HepG2 (cell line): ENCODE measurements at regions not wholly inside any gene's neighbourhood (a gene's known extent, or its start where the extent isn't known, plus 50 kb on each side); places are given as distances from the start of the nearest gene placed in this dataset.

Source experiments
- ATAC-seq: fragments of 200-7000 bp; cut with Tn5 transposase; 3 replicates; pipeline ENCODE4 v1.9.1; 2020; ENCODE audit warnings: mild to moderate bottlenecking, moderate library complexity
- BruUV-seq: library from RNA; stranded (reverse); fragments of 400-500 nt; replicated peaks from 2 replicates; lab custom pipeline; 2021; lab: Mats Ljungman, UMichigan
- CTCF ChIA-PET: fragments of 300-600 bp; formaldehyde crosslinking; extraction: SDS; loops from one replicate; lab custom pipeline; 2021; ENCODE audit warnings: low total read pairs, inconsistent platforms, low intra/inter-chr PET ratio; lab: Yijun Ruan, JAX
- POLR2A ChIA-PET: fragments of 350-600 bp; sonication (Branson Sonifier 250); formaldehyde crosslinking; loops from one replicate; lab custom pipeline; 2020; ENCODE audit warnings: antibody characterized with exemption, inconsistent platforms; lab: Yijun Ruan, JAX
- DNase-seq: peaks from one replicate; pipeline ENCODE4 v3.0.0-alpha.2; 2015; ENCODE audit warnings: low spot score
- FAIRE-seq: peaks from 3 replicates; lab custom pipeline; 2011; peaks lifted over from hg19 to GRCh38; lab: Jason Lieb, UNC
- H2AFZ ChIP-seq: one replicate; pipeline ENCODE4 v1.6.1; 2011; ENCODE audit warnings: low read length, inconsistent platforms
- H3K27ac ChIP-seq: fragments of 300-600 bp; 3 replicates; pipeline ENCODE4 v1.8.0; 2011; ENCODE audit warnings: mixed run types, mild to moderate bottlenecking, mixed read lengths, low read length, inconsistent platforms; ENCODE audit not compliant: insufficient read depth; ENCODE audit errors: extremely low read length
- H3K27me3 ChIP-seq, 2 experiments: fragments of 200-600 bp in 1 of 2; 2 replicates in 1 of 2; 3 replicates in 1 of 2; pipeline versions ENCODE4 v1.6.0 to v1.8.0; 2011; ENCODE audit warnings: low read length in 2 of 2, mild to moderate bottlenecking in 2 of 2, moderate library complexity in 2 of 2, inconsistent platforms in 1 of 2; ENCODE audit not compliant: insufficient read depth in 2 of 2, control insufficient read depth in 1 of 2
- H3K36me3 ChIP-seq, 2 experiments: fragments of 200-600 bp in 1 of 2; replicated peaks in 1 of 2; 2 replicates in 1 of 2; 3 replicates in 1 of 2; pipeline versions ENCODE4 v1.5.1 to v1.8.0; 2011; ENCODE audit warnings: low read length in 2 of 2, inconsistent platforms in 1 of 2; ENCODE audit not compliant: insufficient read depth in 2 of 2, control insufficient read depth in 1 of 2
- H3K4me1 ChIP-seq: 2 replicates; pipeline ENCODE4 v1.5.1; 2012; ENCODE audit warnings: low read length, inconsistent platforms; ENCODE audit not compliant: insufficient read depth
- H3K4me2 ChIP-seq: 2 replicates; pipeline ENCODE4 v1.6.0; 2011; ENCODE audit warnings: low read depth, low read length, inconsistent platforms
- H3K4me3 ChIP-seq, 3 experiments: fragments of 200-600 bp in 1 of 3; sonication (generic), shearing (Covaris generic) in 1 of 3; replicated peaks in 1 of 3; 2 replicates each; pipeline ENCODE4 v1.5.1; 2011 to 2016; ENCODE audit warnings: low read length in 3 of 3, inconsistent platforms in 2 of 3, low read depth in 2 of 3, mild to moderate bottlenecking in 2 of 3, control low read depth in 1 of 3, mixed read lengths in 1 of 3; ENCODE audit not compliant: insufficient read depth in 1 of 3
- H3K79me2 ChIP-seq: one replicate; pipeline ENCODE4 v1.6.1; 2011; ENCODE audit warnings: low read length, inconsistent platforms; ENCODE audit not compliant: insufficient read depth
- H3K9ac ChIP-seq: 2 replicates; pipeline ENCODE4 v1.6.0; 2011; ENCODE audit warnings: mild to moderate bottlenecking, low read depth, low read length, inconsistent platforms; ENCODE audit not compliant: insufficient read depth
- H3K9me3 ChIP-seq: 2 replicates; pipeline ENCODE4 v1.5.1; 2012; ENCODE audit warnings: mild to moderate bottlenecking, low read length
- H4K20me1 ChIP-seq: 2 replicates; pipeline ENCODE4 v1.6.0; 2011; ENCODE audit warnings: inconsistent platforms, mild to moderate bottlenecking, low read length, moderate library complexity; ENCODE audit not compliant: insufficient read depth
- GATAD1 ChIP-seq: IDR thresholded peaks from 2 replicates; pipeline ENCODE4 v1.6.1; 2016; ENCODE audit warnings: missing genetic modification reagents, missing compliant biosample characterization
- HDAC2 ChIP-seq: sonication (generic); formaldehyde crosslinking; IDR thresholded peaks from 2 replicates; pipeline ENCODE4 v1.4.0; 2020; ENCODE audit warnings: missing genetic modification reagents
- HNRNPLL ChIP-seq: fragments of 200-400 bp; formaldehyde crosslinking; IDR thresholded peaks from 2 replicates; pipeline ENCODE4 v1.6.1; 2017; ENCODE audit warnings: mild to moderate bottlenecking, low read depth, low read length; ENCODE audit not compliant: poor library complexity, severe bottlenecking
- ISX ChIP-seq: sonication (generic); formaldehyde crosslinking; conservative IDR thresholded peaks from 2 replicates; pipeline ENCODE4 v1.5.0; 2020; ENCODE audit warnings: missing genetic modification reagents
- NFE2 ChIP-seq: sonication (generic); formaldehyde crosslinking; IDR thresholded peaks from 2 replicates; pipeline ENCODE4 v1.4.0; 2020; ENCODE audit warnings: missing genetic modification reagents
- PHF20 ChIP-seq: sonication (generic); formaldehyde crosslinking; IDR thresholded peaks from 2 replicates; pipeline ENCODE4 v1.5.0; 2020; ENCODE audit warnings: mild to moderate bottlenecking, missing genetic modification reagents
- SMAD9 ChIP-seq: sonication (generic); formaldehyde crosslinking; IDR thresholded peaks from 2 replicates; pipeline ENCODE4 v1.5.1; 2020; ENCODE audit warnings: mild to moderate bottlenecking, missing genetic modification reagents
- SP2 ChIP-seq: sonication (generic); formaldehyde crosslinking; IDR thresholded peaks from 2 replicates; pipeline ENCODE4 v1.5.1; 2020; ENCODE audit warnings: mild to moderate bottlenecking, missing genetic modification reagents
- TGIF2 ChIP-seq: IDR thresholded peaks from 2 replicates; pipeline ENCODE4 v1.6.1; 2016; ENCODE audit warnings: control low read depth, missing compliant biosample characterization
- ZBTB8A ChIP-seq: sonication (generic); formaldehyde crosslinking; IDR thresholded peaks from 2 replicates; pipeline ENCODE4 v1.4.0; 2020; ENCODE audit warnings: mild to moderate bottlenecking, low read depth, missing genetic modification reagents, borderline replicate concordance
- ZNF136 ChIP-seq: sonication (generic); formaldehyde crosslinking; IDR thresholded peaks from 2 replicates; pipeline ENCODE4 v1.8.1; 2022; ENCODE audit warnings: low read depth, mild to moderate bottlenecking, moderate library complexity, missing genetic modification reagents
- ZNF282 ChIP-seq: fragments of 450-650 bp; IDR thresholded peaks from 2 replicates; pipeline ENCODE4 v1.6.1; 2018; ENCODE audit not compliant: partially characterized antibody
- ZNF354B ChIP-seq: sonication (generic); formaldehyde crosslinking; IDR thresholded peaks from 2 replicates; pipeline ENCODE4 v1.8.0; 2022; ENCODE audit warnings: mild to moderate bottlenecking, missing genetic modification reagents
- ZNF780A ChIP-seq: sonication (generic); formaldehyde crosslinking; IDR thresholded peaks from 2 replicates; pipeline ENCODE4 v1.8.0; 2022; ENCODE audit warnings: mild to moderate bottlenecking, missing genetic modification reagents, moderate library complexity
- WGBS: methylation state at CpG from one replicate; pipeline ENCODE4 v1.1.6; 2017; ENCODE audit warnings: low lambda C conversion rate; 5-methylcytosine and 5-hydroxymethylcytosine counted together
- in situ Hi-C: cut with HindIII; loops from 2 replicates; pipeline ENCODE4 v1.10.0; 2017; ENCODE audit warnings: low pct_unique_long_range_greater_than_20kb; ENCODE audit not compliant: extremely low pct_ligation_motif_present
- intact Hi-C: fragments of 100-400 bp; cut with micrococcal nuclease; formaldehyde crosslinking; loops from one replicate; pipeline ENCODE4 v1.10.0; 2022; ENCODE audit not compliant: unreplicated experiment
- TF ChIP-seq, protein P1 (sequence below): sonication (generic); formaldehyde crosslinking; IDR thresholded peaks from 2 replicates; pipeline ENCODE4 v1.4.0; 2020; ENCODE audit warnings: missing genetic modification reagents
- TF ChIP-seq, protein P2 (sequence below): fragments of 450-650 bp; IDR thresholded peaks from 2 replicates; pipeline ENCODE4 v1.6.1; 2017
- TF ChIP-seq, protein P3 (sequence below): sonication (generic); formaldehyde crosslinking; IDR thresholded peaks from 2 replicates; pipeline ENCODE4 v1.4.0; 2020; ENCODE audit warnings: mild to moderate bottlenecking, missing genetic modification reagents
- TF ChIP-seq, protein P4 (sequence below), 2 experiments: sonication (generic) in 1 of 2; formaldehyde crosslinking in 1 of 2; IDR thresholded peaks; 2 replicates each; pipeline versions ENCODE4 v1.4.0 to v1.6.1; 2018 to 2020; ENCODE audit warnings: missing genetic modification reagents in 2 of 2, borderline replicate concordance in 1 of 2, low read depth in 1 of 2, mild to moderate bottlenecking in 1 of 2, missing biosample characterization in 1 of 2

DNA sequence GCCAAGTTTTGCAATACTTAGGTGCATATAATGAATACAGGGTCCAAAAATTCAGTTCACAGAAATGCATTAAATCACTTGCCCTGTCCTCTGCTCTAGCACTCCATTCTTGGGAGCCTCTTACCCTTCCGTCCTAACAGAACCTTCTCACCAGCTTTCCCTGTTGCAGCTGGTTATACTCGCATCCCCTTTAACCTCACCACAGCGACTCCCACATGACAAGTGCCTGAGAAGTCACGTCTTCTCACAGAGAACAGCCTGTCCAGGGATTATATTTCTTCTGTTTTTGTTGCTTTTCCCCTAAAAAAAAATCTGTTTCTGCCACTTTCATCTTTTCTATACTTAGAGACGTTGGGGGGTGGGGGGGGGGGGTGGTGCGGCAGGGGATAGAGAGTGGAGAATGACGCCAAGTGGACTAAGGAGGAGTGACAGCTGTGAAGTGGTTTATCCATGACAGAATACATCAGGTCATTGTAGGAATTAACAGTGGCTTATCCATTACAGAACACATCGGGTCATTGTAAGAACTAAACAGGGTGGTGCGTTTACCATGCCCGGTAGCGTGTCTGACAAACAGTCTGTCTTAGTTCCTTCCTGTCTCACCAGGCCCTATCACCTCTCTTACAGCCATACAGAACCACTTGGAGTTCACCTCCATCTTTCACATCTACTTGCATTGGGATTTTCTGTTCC lies 117.6 kb downstream of the UBE2U start (continued):
- no peak for TF ChIP-seq TGIF2
- no peak for TF ChIP-seq ZNF136
- no peak for TF ChIP-seq ZNF780A

DNA sequence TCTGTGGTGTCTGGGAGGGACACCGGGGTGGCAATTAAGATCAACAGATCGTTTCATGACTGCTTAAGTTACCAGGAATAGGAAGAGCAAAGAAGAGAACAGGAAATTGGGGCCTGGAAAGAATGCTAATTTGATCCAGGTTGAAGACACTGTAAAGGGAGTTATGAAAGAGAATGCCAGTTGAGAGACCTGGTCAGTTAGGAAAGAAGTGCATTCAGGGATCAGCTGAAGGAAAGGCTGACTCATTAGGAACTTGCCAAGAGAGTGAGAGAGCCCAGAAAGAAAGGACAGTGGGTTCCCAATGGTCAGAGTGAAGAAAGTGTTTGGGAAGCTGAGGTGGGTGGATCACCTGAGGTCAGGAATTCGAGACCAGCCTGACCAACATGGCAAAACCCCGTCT lies 119.6 kb downstream of the UBE2U start:
- intact Hi-C loops = no loop called here
- POLR2A ChIA-PET = no interaction called here
- H3K4me2 ChIP-seq = no peak overlapping the region
- H3K9me3 ChIP-seq = no peaks in the 10 kb centered on the region
- no peak overlapping the region for H2AFZ ChIP-seq
- H3K4me3 ChIP-seq = no peak overlapping the region
- H3K27ac ChIP-seq = no peak overlapping the region
- CTCF ChIA-PET = no interaction called here
- no peaks in the 10 kb centered on the region for H3K36me3 ChIP-seq
- H3K4me1 ChIP-seq = no peaks in the 10 kb centered on the region
- no peaks in the 10 kb centered on the region for H4K20me1 ChIP-seq
- H3K79me2 ChIP-seq = no peaks in the 10 kb centered on the region
- no peak for DNase-seq
- no peak overlapping the region for H3K9ac ChIP-seq
- BruUV-seq = no TSS peak
- WGBS = 8% methylated on average over 4 of the region's 4 CpGs
- no peak for ATAC-seq
- no peak for FAIRE-seq
- in situ Hi-C loops = no loop called here
- no peaks in the 10 kb centered on the region; a peak in 1 of 5 replicates for H3K27me3 ChIP-seq
- TF ChIP-seq GATAD1 (CRISPR knock-in tag) (no peak), SP2 (CRISPR knock-in tag) (no peak), ISX (CRISPR knock-in tag) (no peak), SMAD9 (CRISPR knock-in tag) (no peak), ZNF354B (no peak), ZNF282 (no peak), ZBTB8A (CRISPR knock-in tag) (no peak), PHF20 (no peak), HDAC2 (CRISPR knock-in tag) (no peak), NFE2 (CRISPR knock-in tag) (no peak), HNRNPLL (no peak)
- TF ChIP-seq, protein P1, sequence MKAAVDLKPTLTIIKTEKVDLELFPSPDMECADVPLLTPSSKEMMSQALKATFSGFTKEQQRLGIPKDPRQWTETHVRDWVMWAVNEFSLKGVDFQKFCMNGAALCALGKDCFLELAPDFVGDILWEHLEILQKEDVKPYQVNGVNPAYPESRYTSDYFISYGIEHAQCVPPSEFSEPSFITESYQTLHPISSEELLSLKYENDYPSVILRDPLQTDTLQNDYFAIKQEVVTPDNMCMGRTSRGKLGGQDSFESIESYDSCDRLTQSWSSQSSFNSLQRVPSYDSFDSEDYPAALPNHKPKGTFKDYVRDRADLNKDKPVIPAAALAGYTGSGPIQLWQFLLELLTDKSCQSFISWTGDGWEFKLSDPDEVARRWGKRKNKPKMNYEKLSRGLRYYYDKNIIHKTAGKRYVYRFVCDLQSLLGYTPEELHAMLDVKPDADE (CRISPR knock-in tag) = no peak
- TF ChIP-seq, protein P2, sequence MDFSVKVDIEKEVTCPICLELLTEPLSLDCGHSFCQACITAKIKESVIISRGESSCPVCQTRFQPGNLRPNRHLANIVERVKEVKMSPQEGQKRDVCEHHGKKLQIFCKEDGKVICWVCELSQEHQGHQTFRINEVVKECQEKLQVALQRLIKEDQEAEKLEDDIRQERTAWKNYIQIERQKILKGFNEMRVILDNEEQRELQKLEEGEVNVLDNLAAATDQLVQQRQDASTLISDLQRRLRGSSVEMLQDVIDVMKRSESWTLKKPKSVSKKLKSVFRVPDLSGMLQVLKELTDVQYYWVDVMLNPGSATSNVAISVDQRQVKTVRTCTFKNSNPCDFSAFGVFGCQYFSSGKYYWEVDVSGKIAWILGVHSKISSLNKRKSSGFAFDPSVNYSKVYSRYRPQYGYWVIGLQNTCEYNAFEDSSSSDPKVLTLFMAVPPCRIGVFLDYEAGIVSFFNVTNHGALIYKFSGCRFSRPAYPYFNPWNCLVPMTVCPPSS = no peak
- TF ChIP-seq, protein P3, sequence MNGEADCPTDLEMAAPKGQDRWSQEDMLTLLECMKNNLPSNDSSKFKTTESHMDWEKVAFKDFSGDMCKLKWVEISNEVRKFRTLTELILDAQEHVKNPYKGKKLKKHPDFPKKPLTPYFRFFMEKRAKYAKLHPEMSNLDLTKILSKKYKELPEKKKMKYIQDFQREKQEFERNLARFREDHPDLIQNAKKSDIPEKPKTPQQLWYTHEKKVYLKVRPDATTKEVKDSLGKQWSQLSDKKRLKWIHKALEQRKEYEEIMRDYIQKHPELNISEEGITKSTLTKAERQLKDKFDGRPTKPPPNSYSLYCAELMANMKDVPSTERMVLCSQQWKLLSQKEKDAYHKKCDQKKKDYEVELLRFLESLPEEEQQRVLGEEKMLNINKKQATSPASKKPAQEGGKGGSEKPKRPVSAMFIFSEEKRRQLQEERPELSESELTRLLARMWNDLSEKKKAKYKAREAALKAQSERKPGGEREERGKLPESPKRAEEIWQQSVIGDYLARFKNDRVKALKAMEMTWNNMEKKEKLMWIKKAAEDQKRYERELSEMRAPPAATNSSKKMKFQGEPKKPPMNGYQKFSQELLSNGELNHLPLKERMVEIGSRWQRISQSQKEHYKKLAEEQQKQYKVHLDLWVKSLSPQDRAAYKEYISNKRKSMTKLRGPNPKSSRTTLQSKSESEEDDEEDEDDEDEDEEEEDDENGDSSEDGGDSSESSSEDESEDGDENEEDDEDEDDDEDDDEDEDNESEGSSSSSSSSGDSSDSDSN (CRISPR knock-in tag) = no peak
- TF ChIP-seq, protein P4, sequence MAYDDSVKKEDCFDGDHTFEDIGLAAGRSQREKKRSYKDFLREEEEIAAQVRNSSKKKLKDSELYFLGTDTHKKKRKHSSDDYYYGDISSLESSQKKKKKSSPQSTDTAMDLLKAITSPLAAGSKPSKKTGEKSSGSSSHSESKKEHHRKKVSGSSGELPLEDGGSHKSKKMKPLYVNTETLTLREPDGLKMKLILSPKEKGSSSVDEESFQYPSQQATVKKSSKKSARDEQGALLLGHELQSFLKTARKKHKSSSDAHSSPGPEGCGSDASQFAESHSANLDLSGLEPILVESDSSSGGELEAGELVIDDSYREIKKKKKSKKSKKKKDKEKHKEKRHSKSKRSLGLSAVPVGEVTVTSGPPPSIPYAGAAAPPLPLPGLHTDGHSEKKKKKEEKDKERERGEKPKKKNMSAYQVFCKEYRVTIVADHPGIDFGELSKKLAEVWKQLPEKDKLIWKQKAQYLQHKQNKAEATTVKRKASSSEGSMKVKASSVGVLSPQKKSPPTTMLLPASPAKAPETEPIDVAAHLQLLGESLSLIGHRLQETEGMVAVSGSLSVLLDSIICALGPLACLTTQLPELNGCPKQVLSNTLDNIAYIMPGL (CRISPR knock-in tag; IDR thresholded peaks at IDR 0.05; ENCODE audit: borderline replicate concordance in 1 of 2, low read depth in 1 of 2) = no peak
